Mammary epithelial cell (primary cell): ENCODE measurements at regions not wholly inside any gene's neighbourhood (a gene's known extent, or its start where the extent isn't known, plus 50 kb on each side); places are given as distances from the start of the nearest gene placed in this dataset.

ENCODE experiments used
- CTCF ChIP-seq, 2 donors: IDR thresholded peaks in 1 of 2; conservative IDR thresholded peaks in 1 of 2; 2 replicates each; pipeline ENCODE4 v1.5.1; 2011 to 2012; ENCODE audit warnings: inconsistent platforms in 2 of 2, low read length in 2 of 2, mild to moderate bottlenecking in 2 of 2, control low read depth in 1 of 2, low read depth in 1 of 2; ENCODE audit not compliant: insufficient read depth in 1 of 2; ENCODE audit errors: extremely low read depth in 1 of 2
- EZH2 ChIP-seq: IDR thresholded peaks from 2 replicates; pipeline ENCODE4 v1.6.1; 2012; ENCODE audit warnings: low read length, inconsistent platforms, borderline replicate concordance

GRCh38 chr14:55968741-55969140 is 149.5 kb upstream of the PELI2 start:
- TF ChIP-seq CTCF (conservative IDR thresholded peaks at IDR 0.05 in 1 of 2, IDR thresholded peaks at IDR 0.05 in 1 of 2; ENCODE audit: extremely low read depth in 1 of 2, insufficient read depth in 1 of 2, low read depth in 1 of 2, low read length in 2 of 2), result no peak
- TF ChIP-seq EZH2, result no peak
